Activated B cell treated with CpG ODN at 0.5 μM for 24 hours (primary cell): ENCODE measurements at regions not wholly inside any gene's neighbourhood (a gene's known extent, or its start where the extent isn't known, plus 50 kb on each side); places are given as distances from the start of the nearest gene placed in this dataset.

ENCODE experiments used
- ATAC-seq: fragments of 200-7000 bp; cut with Tn5 transposase; one replicate; pipeline ENCODE4 v1.10.0; 2021; ENCODE audit warnings: low read depth, mild to moderate bottlenecking, moderate library complexity
- CTCF ChIA-PET: fragments of 350-600 bp; sonication (Branson Sonifier 250); formaldehyde crosslinking; loops from one replicate; lab custom pipeline; 2021; ENCODE audit warnings: antibody characterized with exemption; lab: Charles Lee
- POLR2A ChIA-PET: fragments of 350-600 bp; sonication (Branson Sonifier 250); formaldehyde crosslinking; loops from one replicate; lab custom pipeline; 2021; ENCODE audit warnings: antibody characterized with exemption; lab: Charles Lee
- DNase-seq: peaks from one replicate; pipeline ENCODE4 v3.0.0; 2022
- H3K27ac Mint-ChIP-seq: one replicate; pipeline ENCODE4 v1.8.0; 2020; ENCODE audit warnings: mixed read lengths
- H3K27me3 Mint-ChIP-seq: one replicate; pipeline ENCODE4 v1.8.0; 2021; ENCODE audit warnings: mixed read lengths
- H3K36me3 Mint-ChIP-seq: one replicate; pipeline ENCODE4 v1.8.0; 2021; ENCODE audit warnings: low read depth, mixed read lengths
- H3K4me1 Mint-ChIP-seq: one replicate; pipeline ENCODE4 v1.8.0; 2021; ENCODE audit warnings: mixed read lengths
- H3K4me3 Mint-ChIP-seq: one replicate; pipeline ENCODE4 v1.8.0; 2020; ENCODE audit warnings: mild to moderate bottlenecking, mixed read lengths
- H3K9me3 Mint-ChIP-seq: one replicate; pipeline ENCODE4 v1.8.0; 2020; ENCODE audit warnings: mixed read lengths
- CTCF ChIP-seq: fragments of 200-600 bp; IDR thresholded peaks from one replicate; pipeline ENCODE4 v1.8.0; 2022; ENCODE audit warnings: antibody characterized with exemption, mild to moderate bottlenecking
- intact Hi-C: fragments of 100-400 bp; cut with micrococcal nuclease; formaldehyde crosslinking; loops from one replicate; pipeline ENCODE4 v1.15.1; 2024

GRCh38 chr3:188007897-188008296 is 146.1 kb upstream of the LPP start:
- ATAC-seq = no peak
- no peak overlapping the region for H3K4me3 Mint-ChIP-seq
- POLR2A ChIA-PET = no interaction called here

GRCh38 chr3:188008582-188009213 is 145.3 kb upstream of the LPP start:
- POLR2A ChIA-PET = no interaction called here

More at GRCh38 chr3:188007897-188008296, 146.1 kb upstream of the LPP start:
- no peaks in the 10 kb centered on the region for H3K36me3 Mint-ChIP-seq
- H3K4me1 Mint-ChIP-seq = peaks cover 9% of the 10 kb centered on the region
- intact Hi-C loops = no loop called here
- TF ChIP-seq CTCF = no peak
- CTCF ChIA-PET = no interaction called here
- H3K9me3 Mint-ChIP-seq = peaks cover 9% of the 10 kb centered on the region
- H3K27me3 Mint-ChIP-seq = no peaks in the 10 kb centered on the region
- H3K27ac Mint-ChIP-seq = no peak overlapping the region
- DNase-seq = no peak

GRCh38 chr3:188010478-188010877 is 143.5 kb upstream of the LPP start:
- Mint-ChIP-seq H3K27me3 (peaks cover 4% of the 10 kb centered on the region), H3K4me1 (peaks cover 9% of the 10 kb centered on the region), H3K36me3 (no peaks in the 10 kb centered on the region), H3K4me3 (no peak overlapping the region), H3K27ac (no peak overlapping the region), H3K9me3 (peaks cover 9% of the 10 kb centered on the region)
- intact Hi-C loops = no loop called here
- TF ChIP-seq CTCF = no peak
- no peak for DNase-seq
- ChIA-PET CTCF (no interaction called here), POLR2A (interaction anchor here (0.6 kb wide), 1 partner anchor 84 kb away, joined by 5 read pairs; no protein-coding TSS in a partner anchor)
- no peak for ATAC-seq

More at GRCh38 chr3:188008582-188009213, 145.3 kb upstream of the LPP start:
- H3K4me1 Mint-ChIP-seq = peaks cover 9% of the 10 kb centered on the region
- TF ChIP-seq CTCF = no peak
- H3K27me3 Mint-ChIP-seq = no peaks in the 10 kb centered on the region
- DNase-seq (no peak), ATAC-seq (no peak)
- H3K36me3 Mint-ChIP-seq = no peaks in the 10 kb centered on the region
- CTCF ChIA-PET = no interaction called here
- intact Hi-C loops = no loop called here
- H3K27ac Mint-ChIP-seq = no peak overlapping the region
- H3K4me3 Mint-ChIP-seq = no peak overlapping the region
- peaks cover 9% of the 10 kb centered on the region for H3K9me3 Mint-ChIP-seq

GRCh38 chr3:188019727-188020126 is 134.2 kb upstream of the LPP start:
- H3K4me1 Mint-ChIP-seq = no peaks in the 10 kb centered on the region
- POLR2A ChIA-PET = no interaction called here
- CTCF ChIA-PET = no interaction called here
- intact Hi-C loops = no loop called here
- no peak for ATAC-seq
- H3K27me3 Mint-ChIP-seq = no peaks in the 10 kb centered on the region
- H3K36me3 Mint-ChIP-seq = no peaks in the 10 kb centered on the region
- no peak overlapping the region for H3K4me3 Mint-ChIP-seq
- TF ChIP-seq CTCF = no peak
- no peaks in the 10 kb centered on the region for H3K9me3 Mint-ChIP-seq
- H3K27ac Mint-ChIP-seq = no peak overlapping the region
- no peak for DNase-seq

GRCh38 chr3:188021041-188021440 is 132.9 kb upstream of the LPP start:
- DNase-seq (no peak), ATAC-seq (no peak)
- POLR2A ChIA-PET = interaction anchor here (0.6 kb wide), 1 partner anchor 132 kb away, joined by 3 read pairs; no protein-coding TSS in a partner anchor
- no peak overlapping the region for H3K4me3 Mint-ChIP-seq
- H3K4me1 Mint-ChIP-seq = no peaks in the 10 kb centered on the region
- TF ChIP-seq CTCF = no peak
- no peaks in the 10 kb centered on the region for H3K36me3 Mint-ChIP-seq
- H3K27ac Mint-ChIP-seq = no peak overlapping the region
- no peaks in the 10 kb centered on the region for H3K27me3 Mint-ChIP-seq
- CTCF ChIA-PET = no interaction called here
- H3K9me3 Mint-ChIP-seq = no peaks in the 10 kb centered on the region
- intact Hi-C loops = no loop called here
